GM23338 (cell line): ENCODE measurements at regions not wholly inside any gene's neighbourhood (a gene's known extent, or its start where the extent isn't known, plus 50 kb on each side); places are given as distances from the start of the nearest gene placed in this dataset.

ENCODE experiments used
- ATAC-seq: fragments of 200-7000 bp; cut with Tn5 transposase; 3 replicates; pipeline ENCODE4 v1.9.1; 2020
- DNase-seq: peaks from one replicate; pipeline ENCODE4 v3.0.0-alpha.2; 2015; ENCODE audit warnings: low spot score
- H2AFZ ChIP-seq: fragments of 200-600 bp; sonication (generic); 2 replicates; pipeline ENCODE4 v1.8.0; 2016; ENCODE audit warnings: antibody characterized with exemption, mild to moderate bottlenecking, moderate library complexity
- H3F3A ChIP-seq: fragments of 200-600 bp; sonication (generic); replicated peaks from 2 replicates; pipeline ENCODE4 v1.8.0; 2017; ENCODE audit warnings: antibody characterized with exemption, mixed run types, low read depth
- H3K27ac ChIP-seq: fragments of 200-600 bp; sonication (generic); 2 replicates; pipeline ENCODE4 v1.6.1; 2016; ENCODE audit warnings: low read depth
- H3K27me3 ChIP-seq: fragments of 200-600 bp; sonication (generic); 2 replicates; pipeline ENCODE4 v1.8.0; 2016; ENCODE audit warnings: mild to moderate bottlenecking, mixed run types, moderate library complexity; ENCODE audit not compliant: insufficient read depth
- H3K36me3 ChIP-seq: fragments of 200-600 bp; sonication (generic); 2 replicates; pipeline ENCODE4 v1.8.0; 2016; ENCODE audit warnings: mild to moderate bottlenecking; ENCODE audit not compliant: insufficient read depth
- H3K4me1 ChIP-seq: fragments of 200-600 bp; sonication (generic); 2 replicates; pipeline ENCODE4 v1.8.0; 2016; ENCODE audit warnings: mild to moderate bottlenecking, moderate library complexity; ENCODE audit not compliant: insufficient read depth
- H3K4me2 ChIP-seq: fragments of 200-600 bp; sonication (generic); 2 replicates; pipeline ENCODE4 v1.7.1; 2017; ENCODE audit warnings: mixed run types
- H3K4me3 ChIP-seq: fragments of 200-600 bp; sonication (generic); 2 replicates; pipeline ENCODE4 v1.6.1; 2016; ENCODE audit warnings: mixed run types
- H3K79me2 ChIP-seq: fragments of 200-600 bp; sonication (generic); replicated peaks from 2 replicates; pipeline ENCODE4 v1.8.0; 2017; ENCODE audit warnings: mild to moderate bottlenecking; ENCODE audit not compliant: insufficient read depth
- H3K9me2 ChIP-seq: fragments of 200-600 bp; sonication (generic); 2 replicates; pipeline ENCODE4 v1.8.0; 2017; ENCODE audit not compliant: insufficient read depth
- H4K20me1 ChIP-seq: fragments of 200-600 bp; sonication (generic); replicated peaks from 2 replicates; pipeline ENCODE4 v1.8.0; 2017; ENCODE audit warnings: mild to moderate bottlenecking; ENCODE audit not compliant: insufficient read depth
- H3K27ac Mint-ChIP-seq: 2 replicates; pipeline ENCODE4 v1.8.0; 2020; ENCODE audit warnings: inconsistent platforms, mild to moderate bottlenecking, moderate library complexity, mixed read lengths
- H3K27me3 Mint-ChIP-seq: 3 replicates; pipeline ENCODE4 v1.8.0; 2022; ENCODE audit warnings: low read depth, mild to moderate bottlenecking, moderate library complexity, mixed read lengths, inconsistent platforms; ENCODE audit not compliant: insufficient read depth, poor library complexity
- H3K36me3 Mint-ChIP-seq: 3 replicates; pipeline ENCODE4 v1.8.0; 2021; ENCODE audit warnings: low read depth, mild to moderate bottlenecking, inconsistent platforms, moderate library complexity, mixed read lengths
- H3K4me1 Mint-ChIP-seq: 3 replicates; pipeline ENCODE4 v1.8.0; 2020; ENCODE audit warnings: mild to moderate bottlenecking, inconsistent platforms, mixed read lengths
- H3K4me3 Mint-ChIP-seq: 3 replicates; pipeline ENCODE4 v1.8.0; 2021; ENCODE audit warnings: moderate library complexity, mild to moderate bottlenecking, inconsistent platforms, mixed read lengths
- H3K9me3 Mint-ChIP-seq: 3 replicates; pipeline ENCODE4 v1.8.0; 2020; ENCODE audit warnings: moderate library complexity, mild to moderate bottlenecking, inconsistent platforms, mixed read lengths
- CREB1 ChIP-seq: fragments of 250-450 bp; sonication (Bioruptor Pico); IDR thresholded peaks from 2 replicates; pipeline ENCODE4 v1.5.0; 2020; ENCODE audit warnings: low read depth, mild to moderate bottlenecking, moderate library complexity
- EZH2phosphoT487 ChIP-seq: fragments of 200-600 bp; sonication (generic); IDR thresholded peaks from one replicate; pipeline ENCODE4 v1.8.1; 2018; ENCODE audit warnings: antibody characterized with exemption; ENCODE audit not compliant: unreplicated experiment
- JUNB ChIP-seq: IDR thresholded peaks from one replicate; pipeline ENCODE4 v1.6.1; 2016; ENCODE audit warnings: antibody characterized with exemption; ENCODE audit not compliant: unreplicated experiment
- NANOG ChIP-seq: IDR thresholded peaks from 2 replicates; pipeline ENCODE4 v1.6.1; 2016; ENCODE audit warnings: antibody characterized with exemption, borderline replicate concordance
- STAT1 ChIP-seq: IDR thresholded peaks from one replicate; pipeline ENCODE4 v1.6.1; 2016; ENCODE audit warnings: antibody characterized with exemption; ENCODE audit not compliant: unreplicated experiment
- ZNF114 ChIP-seq: fragments of 250-450 bp; sonication (Bioruptor Pico); IDR thresholded peaks from 2 replicates; pipeline ENCODE4 v1.5.0; 2020; ENCODE audit warnings: mild to moderate bottlenecking, moderate library complexity
- ZNF331 ChIP-seq: fragments of 250-450 bp; sonication (Bioruptor Pico); IDR thresholded peaks from 2 replicates; pipeline ENCODE4 v1.5.0; 2020; ENCODE audit warnings: low read depth, mild to moderate bottlenecking, moderate library complexity
- TF ChIP-seq, protein P1 (sequence below): IDR thresholded peaks from one replicate; pipeline ENCODE4 v1.6.1; 2018; ENCODE audit warnings: antibody characterized with exemption; ENCODE audit not compliant: unreplicated experiment
- TF ChIP-seq, protein P2 (sequence below): IDR thresholded peaks from 2 replicates; pipeline ENCODE4 v1.6.1; 2016; ENCODE audit warnings: antibody characterized with exemption

DNA sequence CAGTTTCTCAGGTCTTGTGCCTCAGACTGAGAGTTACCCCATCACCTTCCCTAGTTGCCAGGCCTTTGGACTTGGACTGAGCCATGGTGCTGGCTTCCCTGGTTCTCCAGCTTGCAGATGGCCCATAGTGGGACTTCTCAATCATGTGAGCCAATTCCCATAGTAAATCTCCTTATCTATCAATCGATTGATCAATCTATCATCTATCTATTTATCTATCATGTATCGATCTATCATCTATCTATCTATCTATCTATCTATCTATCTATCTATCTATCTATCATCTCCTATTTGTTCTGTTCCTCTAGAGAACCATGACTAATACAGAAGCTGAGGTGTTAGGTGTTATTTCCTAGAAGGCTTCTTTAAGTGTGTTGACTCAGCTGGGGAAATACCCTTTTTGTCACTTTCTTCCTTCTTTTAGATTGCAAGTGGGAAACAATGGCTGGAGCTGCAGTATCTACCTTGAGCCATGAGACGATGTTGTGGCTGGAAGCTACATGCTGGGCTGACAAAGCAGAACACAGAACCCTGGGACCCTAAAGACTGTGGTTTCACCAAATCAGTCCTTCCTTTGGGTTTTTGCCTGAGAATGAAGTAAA, 234.7 kb upstream of the GLI3 start:
- Histone ChIP-seq H3K4me1 (no peaks in the 10 kb centered on the region), H3F3A (no peaks in the 10 kb centered on the region), H3K9me2 (no peaks in the 10 kb centered on the region), H2AFZ (no peak overlapping the region), H3K4me2 (no peak overlapping the region), H3K27me3 (no peaks in the 10 kb centered on the region), H3K79me2 (no peaks in the 10 kb centered on the region), H3K27ac (no peak overlapping the region), H3K4me3 (no peak overlapping the region), H3K36me3 (no peaks in the 10 kb centered on the region), H4K20me1 (no peaks in the 10 kb centered on the region)
- ATAC-seq (no peak), DNase-seq (no peak)
- no peak for TF ChIP-seq CREB1
- TF ChIP-seq, protein P1, sequence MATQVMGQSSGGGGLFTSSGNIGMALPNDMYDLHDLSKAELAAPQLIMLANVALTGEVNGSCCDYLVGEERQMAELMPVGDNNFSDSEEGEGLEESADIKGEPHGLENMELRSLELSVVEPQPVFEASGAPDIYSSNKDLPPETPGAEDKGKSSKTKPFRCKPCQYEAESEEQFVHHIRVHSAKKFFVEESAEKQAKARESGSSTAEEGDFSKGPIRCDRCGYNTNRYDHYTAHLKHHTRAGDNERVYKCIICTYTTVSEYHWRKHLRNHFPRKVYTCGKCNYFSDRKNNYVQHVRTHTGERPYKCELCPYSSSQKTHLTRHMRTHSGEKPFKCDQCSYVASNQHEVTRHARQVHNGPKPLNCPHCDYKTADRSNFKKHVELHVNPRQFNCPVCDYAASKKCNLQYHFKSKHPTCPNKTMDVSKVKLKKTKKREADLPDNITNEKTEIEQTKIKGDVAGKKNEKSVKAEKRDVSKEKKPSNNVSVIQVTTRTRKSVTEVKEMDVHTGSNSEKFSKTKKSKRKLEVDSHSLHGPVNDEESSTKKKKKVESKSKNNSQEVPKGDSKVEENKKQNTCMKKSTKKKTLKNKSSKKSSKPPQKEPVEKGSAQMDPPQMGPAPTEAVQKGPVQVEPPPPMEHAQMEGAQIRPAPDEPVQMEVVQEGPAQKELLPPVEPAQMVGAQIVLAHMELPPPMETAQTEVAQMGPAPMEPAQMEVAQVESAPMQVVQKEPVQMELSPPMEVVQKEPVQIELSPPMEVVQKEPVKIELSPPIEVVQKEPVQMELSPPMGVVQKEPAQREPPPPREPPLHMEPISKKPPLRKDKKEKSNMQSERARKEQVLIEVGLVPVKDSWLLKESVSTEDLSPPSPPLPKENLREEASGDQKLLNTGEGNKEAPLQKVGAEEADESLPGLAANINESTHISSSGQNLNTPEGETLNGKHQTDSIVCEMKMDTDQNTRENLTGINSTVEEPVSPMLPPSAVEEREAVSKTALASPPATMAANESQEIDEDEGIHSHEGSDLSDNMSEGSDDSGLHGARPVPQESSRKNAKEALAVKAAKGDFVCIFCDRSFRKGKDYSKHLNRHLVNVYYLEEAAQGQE: no peak
- no peak for TF ChIP-seq NANOG
- TF ChIP-seq, protein P2, sequence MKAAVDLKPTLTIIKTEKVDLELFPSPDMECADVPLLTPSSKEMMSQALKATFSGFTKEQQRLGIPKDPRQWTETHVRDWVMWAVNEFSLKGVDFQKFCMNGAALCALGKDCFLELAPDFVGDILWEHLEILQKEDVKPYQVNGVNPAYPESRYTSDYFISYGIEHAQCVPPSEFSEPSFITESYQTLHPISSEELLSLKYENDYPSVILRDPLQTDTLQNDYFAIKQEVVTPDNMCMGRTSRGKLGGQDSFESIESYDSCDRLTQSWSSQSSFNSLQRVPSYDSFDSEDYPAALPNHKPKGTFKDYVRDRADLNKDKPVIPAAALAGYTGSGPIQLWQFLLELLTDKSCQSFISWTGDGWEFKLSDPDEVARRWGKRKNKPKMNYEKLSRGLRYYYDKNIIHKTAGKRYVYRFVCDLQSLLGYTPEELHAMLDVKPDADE: no peak
- no peak for TF ChIP-seq ZNF114 (CRISPR knock-in tag)
- Mint-ChIP-seq H3K4me1 (no peaks in the 10 kb centered on the region), H3K9me3 (no peaks in the 10 kb centered on the region), H3K27ac (no peak overlapping the region), H3K27me3 (no peaks in the 10 kb centered on the region), H3K4me3 (no peak overlapping the region), H3K36me3 (no peaks in the 10 kb centered on the region)

DNA sequence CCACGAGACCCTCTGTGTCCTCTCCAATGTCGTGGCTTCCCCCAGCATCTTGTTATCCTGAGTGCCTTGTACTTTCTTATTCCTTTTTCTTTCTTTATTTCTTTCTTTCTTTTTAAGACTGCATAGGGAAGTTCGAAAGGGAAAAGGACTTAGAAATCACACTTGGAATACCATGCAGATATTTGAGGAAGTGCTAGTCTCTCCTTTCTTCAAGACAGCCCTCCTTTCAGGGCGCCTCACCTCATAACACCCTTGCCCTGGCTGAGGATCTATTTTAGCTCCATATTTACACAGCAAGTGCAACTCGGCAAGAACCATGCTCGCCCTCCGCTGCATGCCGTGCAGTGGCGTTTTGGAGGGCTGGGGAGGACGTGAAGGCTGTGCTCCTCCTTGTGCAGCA, 232.3 kb upstream of the GLI3 start:
- Histone ChIP-seq H3F3A (no peaks in the 10 kb centered on the region), H2AFZ (no peak overlapping the region), H3K36me3 (no peaks in the 10 kb centered on the region), H4K20me1 (no peaks in the 10 kb centered on the region), H3K4me2 (no peak overlapping the region), H3K9me2 (no peaks in the 10 kb centered on the region), H3K27ac (no peak overlapping the region), H3K4me3 (no peak overlapping the region), H3K79me2 (no peaks in the 10 kb centered on the region), H3K27me3 (no peaks in the 10 kb centered on the region), H3K4me1 (no peaks in the 10 kb centered on the region)
- no peaks in the 10 kb centered on the region for H3K9me3 Mint-ChIP-seq
- no peak for ATAC-seq
- no peak overlapping the region for H3K27ac Mint-ChIP-seq
- H3K27me3 Mint-ChIP-seq: no peaks in the 10 kb centered on the region
- H3K4me1 Mint-ChIP-seq: no peaks in the 10 kb centered on the region; the same call in 2 of the 3 replicates
- H3K4me3 Mint-ChIP-seq: no peak overlapping the region
- H3K36me3 Mint-ChIP-seq: no peaks in the 10 kb centered on the region
- TF ChIP-seq NANOG (no peak), ZNF114 (CRISPR knock-in tag) (no peak), STAT1 (no peak), ZNF331 (CRISPR knock-in tag) (no peak), CREB1 (no peak), EZH2phosphoT487 (no peak), JUNB (no peak)
- TF ChIP-seq, protein P2: no peak
- TF ChIP-seq, protein P1: no peak
- no peak for DNase-seq
